HG03520 (cell line): ENCODE measurements at regions not wholly inside any gene's neighbourhood (a gene's known extent, or its start where the extent isn't known, plus 50 kb on each side); places are given as distances from the start of the nearest gene placed in this dataset.
A peak's percentile ranks its signal among the peaks of the same experiment; 100 is the strongest.
"Not testable (repeated sequence)": the region's sequence is repeated elsewhere in the genome, so short reads cannot be mapped to it uniquely, and the experiment has no call there.

Experiments
- ATAC-seq: cut with Tn5 transposase; IDR thresholded peaks from one replicate; pipeline ENCODE4 v1.9.1; 2021; ENCODE audit warnings: mild to moderate bottlenecking, moderate library complexity; ENCODE audit not compliant: unreplicated experiment

- ATAC-seq = not testable (repeated sequence)
These were observed 174.8 kb upstream of the KRR1 start for GRCh38 chr12:75686233-75686632.

- no peak for ATAC-seq
These were observed 174.3 kb upstream of the KRR1 start for GRCh38 chr12:75685617-75686225.

- ATAC-seq = no peak
These were observed 173.5 kb upstream of the KRR1 start for GRCh38 chr12:75684678-75685616.

GRCh38 chr12:75683995-75684586 lies 172.7 kb upstream of the KRR1 start:
- ATAC-seq = not testable (repeated sequence)

- ATAC-seq = no peak
These were observed 171.8 kb upstream of the KRR1 start for GRCh38 chr12:75683220-75683619.

GRCh38 chr12:75677522-75677921 lies 166.1 kb upstream of the KRR1 start:
- no peak for ATAC-seq

GRCh38 chr12:75674393-75674792 lies 163.0 kb upstream of the KRR1 start:
- no peak for ATAC-seq

GRCh38 chr12:75672200-75672599 lies 160.8 kb upstream of the KRR1 start:
- no peak for ATAC-seq

GRCh38 chr12:75670216-75670615 lies 158.8 kb upstream of the KRR1 start:
- ATAC-seq = no peak

- ATAC-seq = no peak
These were observed 155.5 kb upstream of the KRR1 start for GRCh38 chr12:75666939-75667334.

- no peak for ATAC-seq
These were observed 154.9 kb upstream of the KRR1 start for GRCh38 chr12:75666126-75666938.

GRCh38 chr12:75665216-75665615 lies 153.8 kb upstream of the KRR1 start:
- ATAC-seq = no peak

- peak; percentile 56 for ATAC-seq
These were observed 151.2 kb upstream of the KRR1 start for GRCh38 chr12:75662511-75663159.

GRCh38 chr12:75661908-75662307 lies 150.5 kb upstream of the KRR1 start:
- ATAC-seq = no peak

- ATAC-seq = no peak
These were observed 149.5 kb upstream of the KRR1 start for GRCh38 chr12:75660805-75661404.

GRCh38 chr12:75660107-75660530 lies 148.7 kb upstream of the KRR1 start:
- ATAC-seq = no peak

GRCh38 chr12:75658901-75659823 lies 147.8 kb upstream of the KRR1 start:
- ATAC-seq = no peak

GRCh38 chr12:75658286-75658685 lies 146.9 kb upstream of the KRR1 start:
- ATAC-seq = no peak

- no peak for ATAC-seq
These were observed 146.4 kb upstream of the KRR1 start for GRCh38 chr12:75657831-75658230.
